Loucy (cell line): ENCODE measurements at regions not wholly inside any gene's neighbourhood (a gene's known extent, or its start where the extent isn't known, plus 50 kb on each side); places are given as distances from the start of the nearest gene placed in this dataset.

Source experiments
- CTCF ChIP-seq: fragments of 200-600 bp; sonication (generic); conservative IDR thresholded peaks from 2 replicates; pipeline ENCODE4 v1.5.1; 2014; ENCODE audit warnings: mild to moderate bottlenecking, antibody characterized with exemption, low read length
- EZH2phosphoT487 ChIP-seq: fragments of 200-600 bp; IDR thresholded peaks from 2 replicates; pipeline ENCODE4 v1.6.1; 2018; ENCODE audit warnings: antibody characterized with exemption, mild to moderate bottlenecking, moderate library complexity, borderline replicate concordance

- TF ChIP-seq CTCF (no peak), EZH2phosphoT487 (no peak)
Observed at GRCh38 chr9:129484352-129485000, 136.4 kb downstream of the C9orf50 start.
